GM12891 (cell line): ENCODE measurements at regions not wholly inside any gene's neighbourhood (a gene's known extent, or its start where the extent isn't known, plus 50 kb on each side); places are given as distances from the start of the nearest gene placed in this dataset.

ENCODE experiments used
- POLR2A ChIP-seq: IDR thresholded peaks from 2 replicates; pipeline ENCODE4 v1.6.1; 2011; ENCODE audit warnings: low read depth, low read length, control low read depth
- POLR2AphosphoS5 ChIP-seq: IDR thresholded peaks from 2 replicates; pipeline ENCODE4 v1.6.1; 2011; ENCODE audit warnings: low read depth, low read length, control low read depth
- TAF1 ChIP-seq: IDR thresholded peaks from 2 replicates; pipeline ENCODE4 v1.6.1; 2011; ENCODE audit warnings: low read depth, low read length, control low read depth

- no peak for TF ChIP-seq POLR2AphosphoS5
- no peak for TF ChIP-seq POLR2A
- TF ChIP-seq TAF1, result no peak
Measured at GRCh38 chr5:125401724-125402622, 655.5 kb upstream of the ZNF608 start.
